K562 (cell line): ENCODE measurements at regions not wholly inside any gene's neighbourhood (a gene's known extent, or its start where the extent isn't known, plus 50 kb on each side); places are given as distances from the start of the nearest gene placed in this dataset.

Source experiments
- ATF1 ChIP-seq, 2 experiments: fragments of 450-650 bp in 1 of 2; IDR thresholded peaks; 2 replicates each; pipeline ENCODE4 v1.6.1; 2016; ENCODE audit warnings: missing compliant biosample characterization in 1 of 2, missing genetic modification characterization in 1 of 2
- ATF4 ChIP-seq: fragments of 450-650 bp; formaldehyde crosslinking; IDR thresholded peaks from 2 replicates; pipeline ENCODE4 v1.4.0; 2022; ENCODE audit warnings: mild to moderate bottlenecking, moderate library complexity
- DIDO1 ChIP-seq: fragments of 450-650 bp; IDR thresholded peaks from 2 replicates; pipeline ENCODE4 v1.6.1; 2016; ENCODE audit warnings: low read depth, missing biosample characterization, missing genetic modification characterization
- E2F8 ChIP-seq: fragments of 450-650 bp; IDR thresholded peaks from 2 replicates; pipeline ENCODE4 v1.7.1; 2018; ENCODE audit warnings: mild to moderate bottlenecking, low read depth; ENCODE audit not compliant: partially characterized antibody
- LARP7 ChIP-seq: fragments of 450-650 bp; IDR thresholded peaks from 2 replicates; pipeline ENCODE4 v1.6.1; 2016
- POLR3A ChIP-seq: IDR thresholded peaks from 2 replicates; pipeline ENCODE4 v1.6.1; 2011; ENCODE audit warnings: borderline replicate concordance, mild to moderate bottlenecking, moderate library complexity; ENCODE audit not compliant: insufficient read length, insufficient read depth; ENCODE audit errors: extremely low read depth
- SIN3A ChIP-seq, 2 experiments: fragments of 150-350 bp in 1 of 2; IDR thresholded peaks; 2 replicates each; pipeline ENCODE4 v1.6.1; 2011 to 2016; ENCODE audit warnings: borderline replicate concordance in 2 of 2, low read depth in 2 of 2, low read length in 2 of 2, mild to moderate bottlenecking in 2 of 2, moderate library complexity in 2 of 2; ENCODE audit not compliant: control insufficient read depth in 1 of 2
- STAT5B ChIP-seq: fragments of 250-450 bp; sonication (Bioruptor Pico); IDR thresholded peaks from 2 replicates; pipeline ENCODE4 v1.8.0; 2021; ENCODE audit warnings: mild to moderate bottlenecking, inconsistent platforms
- YY1 ChIP-seq, 3 experiments: IDR thresholded peaks; 2 replicates each; pipeline ENCODE4 v1.6.1; 2011; ENCODE audit warnings: low read length in 2 of 3, mild to moderate bottlenecking in 2 of 3, moderate library complexity in 2 of 3, borderline replicate concordance in 1 of 3, control low read depth in 1 of 3, low read depth in 1 of 3; ENCODE audit not compliant: insufficient read depth in 3 of 3, insufficient replicate concordance in 2 of 3, control insufficient read depth in 1 of 3, insufficient read length in 1 of 3; ENCODE audit errors: extremely low read depth in 1 of 3
- ZBTB7A ChIP-seq: IDR thresholded peaks from 2 replicates; pipeline ENCODE4 v1.6.1; 2011; ENCODE audit warnings: low read depth, mild to moderate bottlenecking, low read length, moderate library complexity, borderline replicate concordance; ENCODE audit not compliant: control insufficient read depth
- ZNF592 ChIP-seq: fragments of 450-650 bp; IDR thresholded peaks from 2 replicates; pipeline ENCODE4 v1.6.1; 2017; ENCODE audit warnings: antibody characterized with exemption, mild to moderate bottlenecking
- ZNF668 ChIP-seq: fragments of 250-450 bp; sonication (Bioruptor Pico); IDR thresholded peaks from 2 replicates; pipeline ENCODE4 v1.8.0; 2022; ENCODE audit warnings: mild to moderate bottlenecking, inconsistent platforms
- ZNF830 ChIP-seq: fragments of 250-450 bp; sonication (Bioruptor Pico); IDR thresholded peaks from 2 replicates; pipeline ENCODE4 v1.5.0; 2021; ENCODE audit warnings: mild to moderate bottlenecking
- ZZZ3 ChIP-seq: fragments of 450-650 bp; IDR thresholded peaks from 2 replicates; pipeline ENCODE4 v1.6.1; 2016; ENCODE audit warnings: antibody characterized with exemption, mild to moderate bottlenecking, moderate library complexity

GRCh38 chr5:28808967-28809810 is 1770.8 kb upstream of the CDH9 start (continued):
- TF ChIP-seq ZNF592: peak; percentile 97
- TF ChIP-seq ZNF830 (CRISPR knock-in tag): no peak
- no peak for TF ChIP-seq STAT5B (CRISPR knock-in tag)
- TF ChIP-seq E2F8: peak; percentile 45
- no peak for TF ChIP-seq LARP7
- peak; percentile 57; the same call in 1 of the 2 replicates for TF ChIP-seq ZNF668
- no peak; the same call in 1 of the 2 replicates for TF ChIP-seq DIDO1 (tag)
- TF ChIP-seq POLR3A: no peak
- peak in 1 of 3 experiments; percentile 74 for TF ChIP-seq YY1 (IDR thresholded peaks at IDR 0.05; ENCODE audit: borderline replicate concordance in 1 of 3, control insufficient read depth in 1 of 3, extremely low read depth in 1 of 3, insufficient read depth in 3 of 3, insufficient read length in 1 of 3, insufficient replicate concordance in 2 of 3, low read depth in 1 of 3, low read length in 2 of 3)
- TF ChIP-seq ATF1 (CRISPR knock-in tag; IDR thresholded peaks at IDR 0.05): no peak
- TF ChIP-seq ATF1 (tag; IDR thresholded peaks at IDR 0.05): peak; percentile 61
- TF ChIP-seq ATF4: peak; percentile 70
- no peak for TF ChIP-seq ZBTB7A
- peak; percentile 81 for TF ChIP-seq ZZZ3
- peak in 1 of 2 experiments; percentile 15; a peak in 1 of 4 replicates for TF ChIP-seq SIN3A (IDR thresholded peaks at IDR 0.05; ENCODE audit: borderline replicate concordance in 2 of 2, control insufficient read depth in 1 of 2, low read depth in 2 of 2, low read length in 2 of 2)
